GM23338 (cell line): ENCODE measurements at regions not wholly inside any gene's neighbourhood (a gene's known extent, or its start where the extent isn't known, plus 50 kb on each side); places are given as distances from the start of the nearest gene placed in this dataset.

ENCODE experiments used
- ATAC-seq: fragments of 200-7000 bp; cut with Tn5 transposase; 3 replicates; pipeline ENCODE4 v1.9.1; 2020
- DNase-seq: peaks from one replicate; pipeline ENCODE4 v3.0.0-alpha.2; 2015; ENCODE audit warnings: low spot score
- H2AFZ ChIP-seq: fragments of 200-600 bp; sonication (generic); 2 replicates; pipeline ENCODE4 v1.8.0; 2016; ENCODE audit warnings: antibody characterized with exemption, mild to moderate bottlenecking, moderate library complexity
- H3F3A ChIP-seq: fragments of 200-600 bp; sonication (generic); replicated peaks from 2 replicates; pipeline ENCODE4 v1.8.0; 2017; ENCODE audit warnings: antibody characterized with exemption, mixed run types, low read depth
- H3K27ac ChIP-seq: fragments of 200-600 bp; sonication (generic); 2 replicates; pipeline ENCODE4 v1.6.1; 2016; ENCODE audit warnings: low read depth
- H3K27me3 ChIP-seq: fragments of 200-600 bp; sonication (generic); 2 replicates; pipeline ENCODE4 v1.8.0; 2016; ENCODE audit warnings: mild to moderate bottlenecking, mixed run types, moderate library complexity; ENCODE audit not compliant: insufficient read depth
- H3K36me3 ChIP-seq: fragments of 200-600 bp; sonication (generic); 2 replicates; pipeline ENCODE4 v1.8.0; 2016; ENCODE audit warnings: mild to moderate bottlenecking; ENCODE audit not compliant: insufficient read depth
- H3K4me1 ChIP-seq: fragments of 200-600 bp; sonication (generic); 2 replicates; pipeline ENCODE4 v1.8.0; 2016; ENCODE audit warnings: mild to moderate bottlenecking, moderate library complexity; ENCODE audit not compliant: insufficient read depth
- H3K4me2 ChIP-seq: fragments of 200-600 bp; sonication (generic); 2 replicates; pipeline ENCODE4 v1.7.1; 2017; ENCODE audit warnings: mixed run types
- H3K4me3 ChIP-seq: fragments of 200-600 bp; sonication (generic); 2 replicates; pipeline ENCODE4 v1.6.1; 2016; ENCODE audit warnings: mixed run types
- H3K79me2 ChIP-seq: fragments of 200-600 bp; sonication (generic); replicated peaks from 2 replicates; pipeline ENCODE4 v1.8.0; 2017; ENCODE audit warnings: mild to moderate bottlenecking; ENCODE audit not compliant: insufficient read depth
- H3K9me2 ChIP-seq: fragments of 200-600 bp; sonication (generic); 2 replicates; pipeline ENCODE4 v1.8.0; 2017; ENCODE audit not compliant: insufficient read depth
- H4K20me1 ChIP-seq: fragments of 200-600 bp; sonication (generic); replicated peaks from 2 replicates; pipeline ENCODE4 v1.8.0; 2017; ENCODE audit warnings: mild to moderate bottlenecking; ENCODE audit not compliant: insufficient read depth
- H3K27ac Mint-ChIP-seq: 2 replicates; pipeline ENCODE4 v1.8.0; 2020; ENCODE audit warnings: inconsistent platforms, mild to moderate bottlenecking, moderate library complexity, mixed read lengths
- H3K27me3 Mint-ChIP-seq: 3 replicates; pipeline ENCODE4 v1.8.0; 2022; ENCODE audit warnings: low read depth, mild to moderate bottlenecking, moderate library complexity, mixed read lengths, inconsistent platforms; ENCODE audit not compliant: insufficient read depth, poor library complexity
- H3K36me3 Mint-ChIP-seq: 3 replicates; pipeline ENCODE4 v1.8.0; 2021; ENCODE audit warnings: low read depth, mild to moderate bottlenecking, inconsistent platforms, moderate library complexity, mixed read lengths
- H3K4me1 Mint-ChIP-seq: 3 replicates; pipeline ENCODE4 v1.8.0; 2020; ENCODE audit warnings: mild to moderate bottlenecking, inconsistent platforms, mixed read lengths
- H3K4me3 Mint-ChIP-seq: 3 replicates; pipeline ENCODE4 v1.8.0; 2021; ENCODE audit warnings: moderate library complexity, mild to moderate bottlenecking, inconsistent platforms, mixed read lengths
- H3K9me3 Mint-ChIP-seq: 3 replicates; pipeline ENCODE4 v1.8.0; 2020; ENCODE audit warnings: moderate library complexity, mild to moderate bottlenecking, inconsistent platforms, mixed read lengths
- CREB1 ChIP-seq: fragments of 250-450 bp; sonication (Bioruptor Pico); IDR thresholded peaks from 2 replicates; pipeline ENCODE4 v1.5.0; 2020; ENCODE audit warnings: low read depth, mild to moderate bottlenecking, moderate library complexity
- NANOG ChIP-seq: IDR thresholded peaks from 2 replicates; pipeline ENCODE4 v1.6.1; 2016; ENCODE audit warnings: antibody characterized with exemption, borderline replicate concordance
- POLR2AphosphoS5 ChIP-seq: IDR thresholded peaks from 2 replicates; pipeline ENCODE4 v1.6.1; 2016; ENCODE audit warnings: antibody characterized with exemption, low read depth
- ZNF114 ChIP-seq: fragments of 250-450 bp; sonication (Bioruptor Pico); IDR thresholded peaks from 2 replicates; pipeline ENCODE4 v1.5.0; 2020; ENCODE audit warnings: mild to moderate bottlenecking, moderate library complexity
- TF ChIP-seq, protein P1 (sequence below), 2 experiments: fragments of 200-600 bp in 1 of 2; sonication (generic) in 1 of 2; conservative IDR thresholded peaks; 2 replicates each; pipeline versions ENCODE4 v1.5.1 to v1.6.1; 2016 to 2017; ENCODE audit warnings: antibody characterized with exemption in 2 of 2, low read depth in 2 of 2, mild to moderate bottlenecking in 2 of 2, moderate library complexity in 1 of 2
- TF ChIP-seq, protein P2 (sequence below): fragments of 250-450 bp; sonication (Bioruptor Pico); IDR thresholded peaks from 2 replicates; pipeline ENCODE4 v1.5.0; 2020; ENCODE audit warnings: mild to moderate bottlenecking, moderate library complexity

DNA sequence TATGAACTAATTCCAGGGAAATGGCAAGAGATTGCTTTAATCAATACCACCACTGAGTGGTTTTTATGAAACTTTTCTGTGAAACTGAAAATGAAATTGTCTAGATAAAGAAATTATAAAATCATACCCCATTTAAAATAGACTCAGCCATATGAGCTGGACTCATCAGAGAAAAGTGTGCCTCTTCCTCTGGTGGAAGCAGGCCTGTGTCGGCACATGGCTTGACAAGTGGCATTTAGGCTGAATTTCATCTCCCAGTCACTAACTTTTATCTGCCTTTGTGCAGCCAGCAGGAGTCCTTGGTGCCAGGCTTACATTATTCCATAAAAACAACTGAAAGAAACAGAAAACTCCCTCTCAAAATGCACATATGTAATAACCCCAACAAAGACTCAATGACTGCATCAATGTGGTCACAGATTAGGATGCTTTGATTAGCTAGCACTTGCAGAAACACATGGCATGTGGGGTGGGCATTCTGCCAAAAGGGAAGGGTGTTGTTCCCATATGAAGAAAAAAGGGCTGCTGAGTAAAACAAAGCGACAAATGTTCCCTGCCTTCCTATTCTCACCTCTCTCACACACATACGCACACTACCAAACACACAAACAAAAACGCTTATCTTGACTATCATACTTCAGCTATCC lies 232.3 kb downstream of the PABPC4L start:
- no peak overlapping the region; the same call in 1 of the 2 replicates for H2AFZ ChIP-seq

More for the DNA sequence above, 232.3 kb downstream of the PABPC4L start:
- H3K9me3 Mint-ChIP-seq = peaks cover 10% of the 10 kb centered on the region
- H3K27ac Mint-ChIP-seq = no peak overlapping the region
- no peaks in the 10 kb centered on the region for H3F3A ChIP-seq
- H3K4me3 Mint-ChIP-seq = no peak overlapping the region
- no peaks in the 10 kb centered on the region for H4K20me1 ChIP-seq
- H3K27me3 ChIP-seq = no peaks in the 10 kb centered on the region
- peaks cover 4% of the 10 kb centered on the region; the same call in 1 of the 2 replicates for H3K9me2 ChIP-seq
- H3K4me2 ChIP-seq = no peak overlapping the region
- H3K27ac ChIP-seq = no peak overlapping the region
- H3K27me3 Mint-ChIP-seq = no peaks in the 10 kb centered on the region
- DNase-seq (no peak), ATAC-seq (no peak)
- H3K4me3 ChIP-seq = no peak overlapping the region
- peaks cover 2% of the 10 kb centered on the region for H3K4me1 Mint-ChIP-seq
- no peaks in the 10 kb centered on the region for H3K79me2 ChIP-seq
- H3K4me1 ChIP-seq = no peaks in the 10 kb centered on the region
- TF ChIP-seq, protein P1, sequence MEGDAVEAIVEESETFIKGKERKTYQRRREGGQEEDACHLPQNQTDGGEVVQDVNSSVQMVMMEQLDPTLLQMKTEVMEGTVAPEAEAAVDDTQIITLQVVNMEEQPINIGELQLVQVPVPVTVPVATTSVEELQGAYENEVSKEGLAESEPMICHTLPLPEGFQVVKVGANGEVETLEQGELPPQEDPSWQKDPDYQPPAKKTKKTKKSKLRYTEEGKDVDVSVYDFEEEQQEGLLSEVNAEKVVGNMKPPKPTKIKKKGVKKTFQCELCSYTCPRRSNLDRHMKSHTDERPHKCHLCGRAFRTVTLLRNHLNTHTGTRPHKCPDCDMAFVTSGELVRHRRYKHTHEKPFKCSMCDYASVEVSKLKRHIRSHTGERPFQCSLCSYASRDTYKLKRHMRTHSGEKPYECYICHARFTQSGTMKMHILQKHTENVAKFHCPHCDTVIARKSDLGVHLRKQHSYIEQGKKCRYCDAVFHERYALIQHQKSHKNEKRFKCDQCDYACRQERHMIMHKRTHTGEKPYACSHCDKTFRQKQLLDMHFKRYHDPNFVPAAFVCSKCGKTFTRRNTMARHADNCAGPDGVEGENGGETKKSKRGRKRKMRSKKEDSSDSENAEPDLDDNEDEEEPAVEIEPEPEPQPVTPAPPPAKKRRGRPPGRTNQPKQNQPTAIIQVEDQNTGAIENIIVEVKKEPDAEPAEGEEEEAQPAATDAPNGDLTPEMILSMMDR (conservative IDR thresholded peaks at IDR 0.05; ENCODE audit: low read depth in 2 of 2) = no peak
- TF ChIP-seq, protein P2, sequence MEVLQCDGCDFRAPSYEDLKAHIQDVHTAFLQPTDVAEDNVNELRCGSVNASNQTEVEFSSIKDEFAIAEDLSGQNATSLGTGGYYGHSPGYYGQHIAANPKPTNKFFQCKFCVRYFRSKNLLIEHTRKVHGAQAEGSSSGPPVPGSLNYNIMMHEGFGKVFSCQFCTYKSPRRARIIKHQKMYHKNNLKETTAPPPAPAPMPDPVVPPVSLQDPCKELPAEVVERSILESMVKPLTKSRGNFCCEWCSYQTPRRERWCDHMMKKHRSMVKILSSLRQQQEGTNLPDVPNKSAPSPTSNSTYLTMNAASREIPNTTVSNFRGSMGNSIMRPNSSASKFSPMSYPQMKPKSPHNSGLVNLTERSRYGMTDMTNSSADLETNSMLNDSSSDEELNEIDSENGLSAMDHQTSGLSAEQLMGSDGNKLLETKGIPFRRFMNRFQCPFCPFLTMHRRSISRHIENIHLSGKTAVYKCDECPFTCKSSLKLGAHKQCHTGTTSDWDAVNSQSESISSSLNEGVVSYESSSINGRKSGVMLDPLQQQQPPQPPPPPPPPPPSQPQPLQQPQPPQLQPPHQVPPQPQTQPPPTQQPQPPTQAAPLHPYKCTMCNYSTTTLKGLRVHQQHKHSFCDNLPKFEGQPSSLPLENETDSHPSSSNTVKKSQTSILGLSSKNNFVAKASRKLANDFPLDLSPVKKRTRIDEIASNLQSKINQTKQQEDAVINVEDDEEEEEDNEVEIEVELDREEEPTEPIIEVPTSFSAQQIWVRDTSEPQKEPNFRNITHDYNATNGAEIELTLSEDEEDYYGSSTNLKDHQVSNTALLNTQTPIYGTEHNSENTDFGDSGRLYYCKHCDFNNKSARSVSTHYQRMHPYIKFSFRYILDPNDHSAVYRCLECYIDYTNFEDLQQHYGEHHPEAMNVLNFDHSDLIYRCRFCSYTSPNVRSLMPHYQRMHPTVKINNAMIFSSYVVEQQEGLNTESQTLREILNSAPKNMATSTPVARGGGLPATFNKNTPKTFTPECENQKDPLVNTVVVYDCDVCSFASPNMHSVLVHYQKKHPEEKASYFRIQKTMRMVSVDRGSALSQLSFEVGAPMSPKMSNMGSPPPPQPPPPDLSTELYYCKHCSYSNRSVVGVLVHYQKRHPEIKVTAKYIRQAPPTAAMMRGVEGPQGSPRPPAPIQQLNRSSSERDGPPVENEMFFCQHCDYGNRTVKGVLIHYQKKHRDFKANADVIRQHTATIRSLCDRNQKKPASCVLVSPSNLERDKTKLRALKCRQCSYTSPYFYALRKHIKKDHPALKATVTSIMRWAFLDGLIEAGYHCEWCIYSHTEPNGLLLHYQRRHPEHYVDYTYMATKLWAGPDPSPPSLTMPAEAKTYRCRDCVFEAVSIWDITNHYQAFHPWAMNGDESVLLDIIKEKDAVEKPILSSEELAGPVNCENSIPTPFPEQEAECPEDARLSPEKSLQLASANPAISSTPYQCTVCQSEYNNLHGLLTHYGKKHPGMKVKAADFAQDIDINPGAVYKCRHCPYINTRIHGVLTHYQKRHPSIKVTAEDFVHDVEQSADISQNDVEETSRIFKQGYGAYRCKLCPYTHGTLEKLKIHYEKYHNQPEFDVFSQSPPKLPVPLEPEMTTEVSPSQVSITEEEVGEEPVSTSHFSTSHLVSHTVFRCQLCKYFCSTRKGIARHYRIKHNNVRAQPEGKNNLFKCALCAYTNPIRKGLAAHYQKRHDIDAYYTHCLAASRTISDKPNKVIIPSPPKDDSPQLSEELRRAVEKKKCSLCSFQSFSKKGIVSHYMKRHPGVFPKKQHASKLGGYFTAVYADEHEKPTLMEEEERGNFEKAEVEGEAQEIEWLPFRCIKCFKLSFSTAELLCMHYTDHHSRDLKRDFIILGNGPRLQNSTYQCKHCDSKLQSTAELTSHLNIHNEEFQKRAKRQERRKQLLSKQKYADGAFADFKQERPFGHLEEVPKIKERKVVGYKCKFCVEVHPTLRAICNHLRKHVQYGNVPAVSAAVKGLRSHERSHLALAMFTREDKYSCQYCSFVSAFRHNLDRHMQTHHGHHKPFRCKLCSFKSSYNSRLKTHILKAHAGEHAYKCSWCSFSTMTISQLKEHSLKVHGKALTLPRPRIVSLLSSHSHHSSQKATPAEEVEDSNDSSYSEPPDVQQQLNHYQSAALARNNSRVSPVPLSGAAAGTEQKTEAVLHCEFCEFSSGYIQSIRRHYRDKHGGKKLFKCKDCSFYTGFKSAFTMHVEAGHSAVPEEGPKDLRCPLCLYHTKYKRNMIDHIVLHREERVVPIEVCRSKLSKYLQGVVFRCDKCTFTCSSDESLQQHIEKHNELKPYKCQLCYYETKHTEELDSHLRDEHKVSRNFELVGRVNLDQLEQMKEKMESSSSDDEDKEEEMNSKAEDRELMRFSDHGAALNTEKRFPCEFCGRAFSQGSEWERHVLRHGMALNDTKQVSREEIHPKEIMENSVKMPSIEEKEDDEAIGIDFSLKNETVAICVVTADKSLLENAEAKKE (CRISPR knock-in tag) = no peak
- no peak for TF ChIP-seq ZNF114 (CRISPR knock-in tag)
- TF ChIP-seq CREB1 = no peak
- no peak for TF ChIP-seq NANOG
- no peak for TF ChIP-seq POLR2AphosphoS5
- H3K36me3 ChIP-seq = no peaks in the 10 kb centered on the region; the same call in none of the 2 replicates
- peaks cover 5% of the 10 kb centered on the region; the same call in 2 of the 3 replicates for H3K36me3 Mint-ChIP-seq
